Left ventricle myocardium superior (tissue), 1 donor: ENCODE measurements at regions not wholly inside any gene's neighbourhood (a gene's known extent, or its start where the extent isn't known, plus 50 kb on each side); places are given as distances from the start of the nearest gene placed in this dataset.

Experiments used
- ATAC-seq: fragments of 200-7000 bp; cut with Tn5 transposase; one replicate; pipeline ENCODE4 v1.9.1; 2020; ENCODE audit warnings: mild to moderate bottlenecking, moderate library complexity
- DNase-seq: peaks from one replicate; pipeline ENCODE4 v3.0.0-alpha.2; 2020
- intact Hi-C: fragments of 100-400 bp; cut with micrococcal nuclease; formaldehyde crosslinking; loops from one replicate; pipeline ENCODE4 v1.11.0; 2022
- donor health status: DM: no; HTN: yes; CAD: no; lungs with severe emphysema.

DNA sequence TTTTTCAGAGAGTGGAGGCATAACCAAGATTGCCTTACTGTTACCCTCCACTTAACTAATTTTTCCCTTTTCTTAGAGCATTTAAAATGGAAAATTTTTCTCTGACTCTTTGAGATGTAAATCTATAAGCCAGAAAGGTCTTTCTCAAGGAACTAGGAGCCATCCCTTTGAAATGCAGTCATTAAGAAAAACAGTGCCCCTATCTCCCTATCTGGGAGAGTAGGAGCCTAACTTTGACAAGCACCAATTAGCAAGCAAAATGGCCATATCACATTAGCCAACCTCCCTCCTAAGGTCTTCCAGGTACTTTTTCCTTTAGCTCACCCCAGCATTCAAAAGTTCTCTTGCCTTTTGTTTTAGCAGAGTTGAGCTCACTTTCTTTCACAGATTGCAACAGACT lies 570.5 kb downstream of the EPHA7 start:
- no peak for ATAC-seq
- no peak for DNase-seq
- intact Hi-C loops = no loop called here

- ATAC-seq (no peak), DNase-seq (no peak)
- intact Hi-C loops = no loop called here
These were observed 570.9 kb downstream of the EPHA7 start for GRCh38 chr6:92848459-92848858.

DNA sequence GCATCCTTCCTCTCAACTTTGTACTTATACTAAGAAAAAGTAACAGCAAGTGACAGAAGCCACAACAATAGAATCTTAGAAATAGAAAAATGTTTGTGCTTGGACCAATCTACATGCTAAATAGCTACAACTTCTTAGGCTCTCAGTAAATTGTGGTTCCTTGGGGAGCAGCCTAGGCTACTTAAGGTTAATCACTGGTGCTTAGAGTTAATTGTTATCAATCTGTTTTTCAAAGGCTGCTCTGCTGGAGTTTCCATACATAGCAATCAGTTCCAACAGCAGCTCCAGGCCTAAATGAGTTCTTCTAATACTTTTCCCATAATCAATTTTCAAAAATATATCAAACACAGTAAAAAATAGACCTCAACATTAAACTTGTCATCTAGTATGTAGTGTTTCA lies 571.4 kb downstream of the EPHA7 start:
- ATAC-seq (no peak), DNase-seq (no peak)
- intact Hi-C loops = no loop called here

DNA sequence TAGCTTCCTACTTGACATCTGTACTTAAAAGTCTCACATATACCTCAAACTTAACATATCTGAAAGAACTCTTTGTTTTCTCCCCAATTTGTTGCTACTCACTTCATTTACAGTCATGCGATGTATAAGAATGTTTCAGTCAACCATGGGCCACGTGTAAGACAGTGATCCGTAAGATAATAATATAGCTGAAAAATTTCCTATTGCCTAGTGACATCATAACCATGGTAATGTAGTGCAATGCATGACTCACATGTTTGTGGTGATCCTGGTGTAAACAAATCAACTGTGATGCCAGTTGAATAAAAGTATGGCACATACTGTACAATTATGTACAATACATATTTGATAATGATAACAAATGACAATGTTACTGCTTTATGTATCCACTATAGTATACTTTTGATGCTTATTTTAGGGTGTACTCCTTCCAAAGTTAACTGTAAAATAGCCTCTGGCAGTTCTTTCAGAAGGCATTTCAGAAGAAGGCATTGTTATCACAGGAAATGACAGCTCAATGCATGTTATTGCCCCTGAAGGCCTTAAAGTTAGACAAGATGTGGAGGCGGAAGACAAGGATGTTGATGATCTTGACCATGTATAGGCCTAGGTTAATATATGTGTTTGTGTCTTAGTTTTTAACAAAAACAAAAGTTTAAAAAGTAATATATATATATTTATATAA lies 579.0 kb downstream of the EPHA7 start:
- DNase-seq (no peak), ATAC-seq (no peak)
- intact Hi-C loops = no loop called here

DNA sequence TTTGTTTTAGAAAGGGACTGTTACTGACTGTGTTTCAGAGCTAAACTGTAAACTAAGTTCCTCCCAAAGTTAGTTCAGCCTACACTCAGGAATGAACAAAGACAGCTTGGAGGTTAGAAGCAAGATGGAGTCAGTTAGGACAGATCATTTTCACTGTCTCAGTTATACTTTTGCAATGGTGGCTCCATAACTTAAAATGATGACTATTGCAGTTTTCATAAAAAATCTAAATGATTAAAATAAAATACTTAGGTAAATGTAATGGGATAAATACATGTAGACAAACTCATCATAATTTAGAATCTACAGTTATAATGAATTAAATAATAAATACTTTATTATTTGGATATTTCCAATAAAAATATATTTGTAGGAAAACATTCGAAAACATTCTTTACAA lies 590.6 kb downstream of the EPHA7 start:
- no peak for ATAC-seq
- intact Hi-C loops = no loop called here
- no peak for DNase-seq

GRCh38 chr6:92827104-92827503 lies 592.3 kb downstream of the EPHA7 start:
- intact Hi-C loops = no loop called here
- ATAC-seq (no peak), DNase-seq (no peak)

GRCh38 chr6:92826633-92827032 lies 592.7 kb downstream of the EPHA7 start:
- DNase-seq (no peak), ATAC-seq (no peak)
- intact Hi-C loops = no loop called here

GRCh38 chr6:92822222-92822621 lies 597.1 kb downstream of the EPHA7 start:
- DNase-seq (no peak), ATAC-seq (no peak)
- intact Hi-C loops = no loop called here

GRCh38 chr6:92820601-92821000 lies 598.8 kb downstream of the EPHA7 start:
- DNase-seq (no peak), ATAC-seq (no peak)
- intact Hi-C loops = no loop called here

DNA sequence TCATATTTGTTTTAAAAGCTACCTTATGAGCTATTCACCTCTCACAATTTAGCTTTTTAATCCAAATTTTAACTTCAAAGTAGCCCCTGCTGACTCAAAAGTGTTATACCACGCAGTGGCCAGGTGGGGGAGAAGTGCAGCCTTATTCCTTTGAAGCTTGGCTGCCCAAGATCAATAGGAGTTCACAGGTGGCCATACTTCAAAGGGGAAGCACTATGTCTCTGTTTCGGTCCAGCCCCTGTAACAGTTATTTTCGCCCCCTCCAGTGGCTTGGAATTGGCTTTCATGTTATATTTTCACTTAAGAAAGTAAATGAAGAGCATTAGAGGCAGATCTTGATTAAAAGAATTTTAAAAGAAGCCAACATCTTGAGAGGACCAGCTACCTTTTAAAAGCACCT lies 608.4 kb downstream of the EPHA7 start:
- DNase-seq = no peak
- intact Hi-C loops = no loop called here
- no peak for ATAC-seq

- ATAC-seq = no peak
- intact Hi-C loops = no loop called here
- no peak for DNase-seq
These were observed 613.1 kb downstream of the EPHA7 start for GRCh38 chr6:92806254-92806653.

GRCh38 chr6:92791403-92791802 lies 628.0 kb downstream of the EPHA7 start:
- intact Hi-C loops = no loop called here
- no peak for DNase-seq
- ATAC-seq = no peak

- ATAC-seq (no peak), DNase-seq (no peak)
- intact Hi-C loops = no loop called here
These were observed 629.0 kb downstream of the EPHA7 start for GRCh38 chr6:92790381-92790780.

- intact Hi-C loops = no loop called here
- ATAC-seq (no peak), DNase-seq (no peak)
These were observed 635.1 kb downstream of the EPHA7 start for GRCh38 chr6:92784235-92784634.

- peak; percentile 37 for DNase-seq
- intact Hi-C loops = no loop called here
- ATAC-seq = no peak
These were observed 639.6 kb downstream of the EPHA7 start for GRCh38 chr6:92779746-92780145.

DNA sequence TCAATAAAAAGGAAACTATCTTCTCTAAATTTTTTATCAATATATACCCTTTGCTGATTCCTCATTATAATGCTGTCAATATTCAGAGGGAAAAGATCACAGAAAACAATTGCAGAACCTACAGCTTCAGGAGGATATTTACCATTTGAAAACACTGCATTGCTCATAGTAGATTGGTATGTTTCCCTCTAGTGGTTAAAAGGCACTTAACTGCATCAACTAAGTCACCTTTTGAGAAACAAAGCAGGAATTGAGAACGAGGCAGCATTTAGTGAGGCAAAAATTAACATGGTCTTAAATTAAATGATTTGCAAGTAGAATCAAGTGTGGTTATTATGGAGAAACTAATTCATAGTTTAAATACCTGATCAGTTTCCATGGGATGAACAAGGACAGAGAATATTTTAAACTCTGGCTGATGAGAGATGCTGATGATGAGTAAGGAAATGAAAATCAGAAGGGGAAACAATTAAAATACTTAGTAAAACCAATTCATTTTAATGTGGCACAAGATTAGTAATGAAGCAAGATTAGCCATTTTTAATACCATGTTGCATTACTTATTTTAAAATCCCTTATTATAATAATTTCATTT lies 642.1 kb downstream of the EPHA7 start:
- ATAC-seq (no peak), DNase-seq (no peak)

DNA sequence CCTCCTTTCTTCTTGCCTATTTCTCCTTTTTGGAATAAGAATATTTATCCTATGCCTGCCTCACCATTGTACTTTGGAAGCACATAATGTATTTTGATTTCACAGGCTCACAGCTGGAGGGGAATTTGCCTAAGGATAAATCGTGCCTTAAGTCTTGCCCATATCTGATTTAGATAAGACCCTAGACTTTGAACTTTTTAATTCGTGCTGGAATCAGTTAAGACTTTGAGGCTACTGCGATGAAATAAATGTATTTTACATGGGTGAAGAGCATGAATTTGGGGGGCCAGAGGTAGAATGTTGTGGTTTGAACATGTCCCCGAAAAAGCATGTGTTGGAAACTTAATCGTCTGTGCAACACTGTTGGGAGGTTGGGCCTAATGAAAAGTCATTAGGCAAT lies 648.8 kb downstream of the EPHA7 start:
- intact Hi-C loops = no loop called here
- DNase-seq = no peak
- no peak for ATAC-seq

More for the DNA sequence above, 642.1 kb downstream of the EPHA7 start:
- intact Hi-C loops = no loop called here

- intact Hi-C loops = no loop called here
- ATAC-seq = no peak
- no peak for DNase-seq
These were observed 652.3 kb downstream of the EPHA7 start for GRCh38 chr6:92767101-92767500.

DNA sequence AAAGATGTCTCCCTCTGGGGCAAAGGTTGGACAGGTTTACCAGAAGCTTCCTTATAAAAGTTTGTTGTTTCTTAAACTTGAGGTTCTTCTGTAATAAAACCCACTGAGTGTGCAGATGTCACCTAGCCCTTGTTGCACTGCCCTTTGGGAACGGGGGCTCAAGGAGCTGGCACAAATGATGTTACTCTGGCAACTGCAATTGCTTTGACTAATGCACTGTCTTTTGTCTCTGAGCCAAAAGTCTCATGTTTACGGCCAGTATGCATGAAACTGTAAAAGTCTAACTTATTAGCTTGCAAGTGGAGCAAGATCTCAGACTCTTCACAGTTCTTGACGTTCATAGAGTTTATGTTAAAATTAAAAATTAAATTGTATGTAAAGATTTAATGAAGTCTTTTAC lies 655.7 kb downstream of the EPHA7 start:
- ATAC-seq (no peak), DNase-seq (no peak)
- intact Hi-C loops = no loop called here

DNA sequence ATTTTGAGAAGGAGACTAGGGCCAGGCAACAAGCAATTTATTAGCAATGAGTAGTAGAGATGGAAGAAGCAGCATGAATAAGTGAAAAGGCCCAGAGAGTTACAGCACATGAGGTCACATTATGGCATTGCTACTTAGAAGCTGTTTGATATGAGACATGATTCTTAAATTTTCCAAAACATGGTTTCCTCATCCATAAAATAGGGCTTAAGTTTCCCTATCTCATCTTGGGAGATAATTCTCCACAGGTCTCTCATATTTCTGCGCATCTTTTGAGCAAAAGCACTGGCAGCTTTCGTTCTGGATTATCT lies 656.1 kb downstream of the EPHA7 start:
- intact Hi-C loops = no loop called here
- ATAC-seq = no peak

GRCh38 chr6:92762443-92763273 lies 656.7 kb downstream of the EPHA7 start:
- no peak for DNase-seq
- intact Hi-C loops = no loop called here
- no peak for ATAC-seq

More for the DNA sequence above, 656.1 kb downstream of the EPHA7 start:
- DNase-seq = no peak
